ENCODE measurements at regions not wholly inside any gene's neighbourhood (a gene's known extent, or its start where the extent isn't known, plus 50 kb on each side); places are given as distances from the start of the nearest gene placed in this dataset.

GRCh38 chr4:125975861-125976397 lies 661.2 kb downstream of the FAT4 start:
- DNase-seq, result no peak
- no peaks in the 10 kb centered on the region for H3K36me3 ChIP-seq (replicated peaks; ENCODE audit: control insufficient read depth, insufficient read depth, low read length)
- H3K27me3 ChIP-seq (ENCODE audit: control insufficient read depth, insufficient read depth, low read length), result no peaks in the 10 kb centered on the region
- H3K4me3 ChIP-seq (ENCODE audit: insufficient read depth, low read depth, low read length), result no peak overlapping the region

- DNase-seq, result no peak
- Histone ChIP-seq H3K36me3 (replicated peaks; ENCODE audit: control insufficient read depth, insufficient read depth, low read length) (no peaks in the 10 kb centered on the region), H3K27me3 (ENCODE audit: control insufficient read depth, insufficient read depth, low read length) (no peaks in the 10 kb centered on the region), H3K4me3 (ENCODE audit: insufficient read depth, low read depth, low read length) (no peak overlapping the region)
These were observed 665.2 kb downstream of the FAT4 start for GRCh38 chr4:125979950-125980349.

GRCh38 chr4:125983168-125983567 lies 668.4 kb downstream of the FAT4 start:
- Histone ChIP-seq H3K4me3 (ENCODE audit: insufficient read depth, low read depth, low read length) (no peak overlapping the region), H3K36me3 (replicated peaks; ENCODE audit: control insufficient read depth, insufficient read depth, low read length) (no peaks in the 10 kb centered on the region), H3K27me3 (ENCODE audit: control insufficient read depth, insufficient read depth, low read length) (no peaks in the 10 kb centered on the region)
- DNase-seq, result no peak

GRCh38 chr4:125985856-125986255 lies 671.1 kb downstream of the FAT4 start:
- Histone ChIP-seq H3K36me3 (replicated peaks; ENCODE audit: control insufficient read depth, insufficient read depth, low read length) (no peaks in the 10 kb centered on the region), H3K4me3 (ENCODE audit: insufficient read depth, low read depth, low read length) (no peak overlapping the region), H3K27me3 (ENCODE audit: control insufficient read depth, insufficient read depth, low read length) (no peaks in the 10 kb centered on the region)
- DNase-seq, result peak; percentile 5

GRCh38 chr4:125986307-125986706 lies 671.6 kb downstream of the FAT4 start:
- Histone ChIP-seq H3K4me3 (ENCODE audit: insufficient read depth, low read depth, low read length) (no peak overlapping the region), H3K36me3 (replicated peaks; ENCODE audit: control insufficient read depth, insufficient read depth, low read length) (no peaks in the 10 kb centered on the region)

GRCh38 chr4:125988464-125988863 lies 673.7 kb downstream of the FAT4 start:
- no peaks in the 10 kb centered on the region for H3K27me3 ChIP-seq (ENCODE audit: control insufficient read depth, insufficient read depth, low read length)
- DNase-seq, result no peak
- H3K4me3 ChIP-seq (ENCODE audit: insufficient read depth, low read depth, low read length), result no peak overlapping the region
- H3K36me3 ChIP-seq (replicated peaks; ENCODE audit: control insufficient read depth, insufficient read depth, low read length), result no peaks in the 10 kb centered on the region

More at GRCh38 chr4:125986307-125986706, 671.6 kb downstream of the FAT4 start:
- H3K27me3 ChIP-seq (ENCODE audit: control insufficient read depth, insufficient read depth, low read length), result no peaks in the 10 kb centered on the region
- no peak for DNase-seq

GRCh38 chr4:125991398-125991797 lies 676.6 kb downstream of the FAT4 start:
- Histone ChIP-seq H3K4me3 (ENCODE audit: insufficient read depth, low read depth, low read length) (no peak overlapping the region), H3K36me3 (replicated peaks; ENCODE audit: control insufficient read depth, insufficient read depth, low read length) (no peaks in the 10 kb centered on the region), H3K27me3 (ENCODE audit: control insufficient read depth, insufficient read depth, low read length) (no peaks in the 10 kb centered on the region)
- no peak for DNase-seq

- no peaks in the 10 kb centered on the region for H3K27me3 ChIP-seq (ENCODE audit: control insufficient read depth, insufficient read depth, low read length)
- H3K4me3 ChIP-seq (ENCODE audit: insufficient read depth, low read depth, low read length), result no peak overlapping the region
- H3K36me3 ChIP-seq (replicated peaks; ENCODE audit: control insufficient read depth, insufficient read depth, low read length), result no peaks in the 10 kb centered on the region
- no peak for DNase-seq
These were observed 678.1 kb downstream of the FAT4 start for GRCh38 chr4:125992891-125993290.

- no peak for DNase-seq
- Histone ChIP-seq H3K4me3 (ENCODE audit: insufficient read depth, low read depth, low read length) (no peak overlapping the region), H3K27me3 (ENCODE audit: control insufficient read depth, insufficient read depth, low read length) (no peaks in the 10 kb centered on the region), H3K36me3 (replicated peaks; ENCODE audit: control insufficient read depth, insufficient read depth, low read length) (no peaks in the 10 kb centered on the region)
These were observed 679.3 kb downstream of the FAT4 start for GRCh38 chr4:125994024-125994423.

- H3K36me3 ChIP-seq (replicated peaks; ENCODE audit: control insufficient read depth, insufficient read depth, low read length), result no peaks in the 10 kb centered on the region
- no peak overlapping the region for H3K4me3 ChIP-seq (ENCODE audit: insufficient read depth, low read depth, low read length)
- no peaks in the 10 kb centered on the region for H3K27me3 ChIP-seq (ENCODE audit: control insufficient read depth, insufficient read depth, low read length)
- no peak for DNase-seq
These were observed 679.7 kb downstream of the FAT4 start for GRCh38 chr4:125994430-125994829.

GRCh38 chr4:126004941-126005340 lies 690.2 kb downstream of the FAT4 start:
- no peak for DNase-seq

GRCh38 chr4:126007142-126007541 lies 692.4 kb downstream of the FAT4 start:
- DNase-seq, result no peak
- Histone ChIP-seq H3K4me3 (ENCODE audit: insufficient read depth, low read depth, low read length) (no peak overlapping the region), H3K27me3 (ENCODE audit: control insufficient read depth, insufficient read depth, low read length) (no peaks in the 10 kb centered on the region), H3K36me3 (replicated peaks; ENCODE audit: control insufficient read depth, insufficient read depth, low read length) (no peaks in the 10 kb centered on the region)

More at GRCh38 chr4:126004941-126005340, 690.2 kb downstream of the FAT4 start:
- no peaks in the 10 kb centered on the region for H3K27me3 ChIP-seq (ENCODE audit: control insufficient read depth, insufficient read depth, low read length)
- H3K4me3 ChIP-seq (ENCODE audit: insufficient read depth, low read depth, low read length), result no peak overlapping the region
- no peaks in the 10 kb centered on the region for H3K36me3 ChIP-seq (replicated peaks; ENCODE audit: control insufficient read depth, insufficient read depth, low read length)

GRCh38 chr4:126012691-126013290 lies 698.0 kb downstream of the FAT4 start:
- Histone ChIP-seq H3K4me3 (ENCODE audit: insufficient read depth, low read depth, low read length) (no peak overlapping the region), H3K27me3 (ENCODE audit: control insufficient read depth, insufficient read depth, low read length) (no peaks in the 10 kb centered on the region), H3K36me3 (replicated peaks; ENCODE audit: control insufficient read depth, insufficient read depth, low read length) (no peaks in the 10 kb centered on the region)
- DNase-seq, result no peak

GRCh38 chr4:126018274-126018673 lies 703.5 kb downstream of the FAT4 start:
- H3K4me3 ChIP-seq (ENCODE audit: insufficient read depth, low read depth, low read length), result no peak overlapping the region
- no peaks in the 10 kb centered on the region for H3K36me3 ChIP-seq (replicated peaks; ENCODE audit: control insufficient read depth, insufficient read depth, low read length)
- no peaks in the 10 kb centered on the region for H3K27me3 ChIP-seq (ENCODE audit: control insufficient read depth, insufficient read depth, low read length)
- DNase-seq, result no peak

GRCh38 chr4:126023896-126024295 lies 709.1 kb downstream of the FAT4 start:
- DNase-seq, result no peak
- Histone ChIP-seq H3K36me3 (replicated peaks; ENCODE audit: control insufficient read depth, insufficient read depth, low read length) (no peaks in the 10 kb centered on the region), H3K27me3 (ENCODE audit: control insufficient read depth, insufficient read depth, low read length) (no peaks in the 10 kb centered on the region), H3K4me3 (ENCODE audit: insufficient read depth, low read depth, low read length) (no peak overlapping the region)

- Histone ChIP-seq H3K4me3 (ENCODE audit: insufficient read depth, low read depth, low read length) (no peak overlapping the region), H3K27me3 (ENCODE audit: control insufficient read depth, insufficient read depth, low read length) (no peaks in the 10 kb centered on the region), H3K36me3 (replicated peaks; ENCODE audit: control insufficient read depth, insufficient read depth, low read length) (no peaks in the 10 kb centered on the region)
- DNase-seq, result no peak
These were observed 712.8 kb downstream of the FAT4 start for GRCh38 chr4:126027601-126028000.

All from H7 (cell line).